ENCODE measurements at regions not wholly inside any gene's neighbourhood (a gene's known extent, or its start where the extent isn't known, plus 50 kb on each side); places are given as distances from the start of the nearest gene placed in this dataset.
"Not testable (repeated sequence)": the region's sequence is repeated elsewhere in the genome, so short reads cannot be mapped to it uniquely, and the experiment has no call there.

DNA sequence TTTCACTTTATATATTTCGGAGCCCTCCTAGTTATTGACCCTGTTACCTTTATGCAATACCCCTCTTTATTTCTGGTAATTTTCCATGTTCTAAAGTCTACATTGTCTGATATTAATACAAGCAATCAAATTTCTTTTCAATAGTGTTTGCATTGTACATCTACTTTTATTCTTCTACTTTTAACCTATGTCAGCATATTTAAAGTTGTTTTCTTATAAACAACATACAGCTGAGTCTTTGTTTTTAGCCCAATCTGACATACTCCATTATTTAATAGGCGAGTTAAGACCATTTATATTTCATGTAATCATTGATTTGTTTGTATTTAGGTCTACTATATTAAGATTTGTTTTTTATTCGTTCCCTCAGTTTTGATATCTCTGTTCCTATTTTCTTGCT, 108.5 kb upstream of the SPACA7 start:
- TF ChIP-seq CTCF (IDR thresholded peaks at IDR 0.05; ENCODE audit: unreplicated experiment in 3 of 3) = no peak
- H3K36me3 Mint-ChIP-seq (ENCODE audit: low read depth) = no peaks in the 10 kb centered on the region
- H3K27ac Mint-ChIP-seq = no peak overlapping the region
- H3K4me1 Mint-ChIP-seq = no peaks in the 10 kb centered on the region
- H3K27me3 Mint-ChIP-seq (ENCODE audit: low read depth) = peaks cover 55% of the 10 kb centered on the region
- H3K4me3 Mint-ChIP-seq = no peak overlapping the region
- no peaks in the 10 kb centered on the region for H3K9me3 Mint-ChIP-seq

DNA sequence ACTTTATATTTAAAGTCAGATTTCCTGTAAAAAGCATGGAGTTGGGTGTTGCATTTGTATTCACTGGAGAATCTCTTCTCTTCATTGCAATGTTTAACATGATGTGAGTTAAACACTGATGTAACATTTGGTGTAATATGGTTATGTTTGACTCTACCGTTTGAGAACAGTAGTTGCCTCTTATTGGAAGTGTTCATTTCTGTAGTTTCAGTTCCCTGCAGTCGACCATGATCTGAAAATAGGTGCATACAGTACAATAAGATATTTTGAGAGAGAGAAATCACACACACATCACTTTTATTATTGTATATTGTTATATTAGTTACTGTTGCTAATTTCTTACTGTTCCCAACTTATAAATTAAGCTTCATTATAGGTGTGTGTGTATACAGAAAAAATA, 105.2 kb upstream of the SPACA7 start:
- no peak for TF ChIP-seq CTCF (IDR thresholded peaks at IDR 0.05; ENCODE audit: unreplicated experiment in 3 of 3)
- Mint-ChIP-seq H3K27me3 (ENCODE audit: low read depth) (peaks cover 56% of the 10 kb centered on the region), H3K9me3 (peaks cover 3% of the 10 kb centered on the region), H3K4me1 (no peaks in the 10 kb centered on the region), H3K27ac (no peak overlapping the region), H3K36me3 (ENCODE audit: low read depth) (no peaks in the 10 kb centered on the region), H3K4me3 (no peak overlapping the region)

GRCh38 chr13:112286733-112287132, 89.4 kb upstream of the SPACA7 start:
- not testable (repeated sequence) for H3K9me3 Mint-ChIP-seq; H3K4me1 Mint-ChIP-seq; H3K27ac Mint-ChIP-seq; H3K27me3 Mint-ChIP-seq (ENCODE audit: low read depth); H3K36me3 Mint-ChIP-seq (ENCODE audit: low read depth); H3K4me3 Mint-ChIP-seq

DNA sequence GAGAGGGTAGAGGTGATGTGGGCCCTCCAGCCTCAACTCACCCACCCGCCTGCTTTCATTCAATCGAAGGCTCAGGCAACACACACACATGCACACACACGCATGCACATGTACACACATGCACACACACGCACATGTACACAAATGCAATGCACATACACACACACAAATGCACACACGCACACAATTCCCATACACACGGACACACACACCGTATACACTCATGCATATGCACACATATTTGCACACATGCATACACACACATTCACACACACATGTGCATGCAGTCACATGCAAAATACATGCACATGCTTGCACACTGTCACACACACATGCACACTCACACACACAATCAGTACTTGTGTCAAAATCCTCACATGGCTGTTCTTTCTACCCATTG, 55.9 kb upstream of the SPACA7 start:
- no peaks in the 10 kb centered on the region for H3K4me1 Mint-ChIP-seq
- TF ChIP-seq CTCF (IDR thresholded peaks at IDR 0.05; ENCODE audit: unreplicated experiment in 3 of 3) = no peak
- H3K27me3 Mint-ChIP-seq (ENCODE audit: low read depth) = peaks cover 63% of the 10 kb centered on the region
- no peaks in the 10 kb centered on the region for H3K36me3 Mint-ChIP-seq (ENCODE audit: low read depth)
- no peak overlapping the region for H3K27ac Mint-ChIP-seq
- no peak overlapping the region for H3K4me3 Mint-ChIP-seq
- H3K9me3 Mint-ChIP-seq = no peaks in the 10 kb centered on the region

GRCh38 chr13:112322557-112322956, 53.6 kb upstream of the SPACA7 start:
- Mint-ChIP-seq H3K27me3 (ENCODE audit: low read depth) (peaks cover 79% of the 10 kb centered on the region), H3K27ac (no peak overlapping the region), H3K9me3 (no peaks in the 10 kb centered on the region), H3K4me3 (no peak overlapping the region), H3K4me1 (no peaks in the 10 kb centered on the region), H3K36me3 (ENCODE audit: low read depth) (no peaks in the 10 kb centered on the region)
- TF ChIP-seq CTCF (IDR thresholded peaks at IDR 0.05; ENCODE audit: unreplicated experiment in 3 of 3) = no peak

DNA sequence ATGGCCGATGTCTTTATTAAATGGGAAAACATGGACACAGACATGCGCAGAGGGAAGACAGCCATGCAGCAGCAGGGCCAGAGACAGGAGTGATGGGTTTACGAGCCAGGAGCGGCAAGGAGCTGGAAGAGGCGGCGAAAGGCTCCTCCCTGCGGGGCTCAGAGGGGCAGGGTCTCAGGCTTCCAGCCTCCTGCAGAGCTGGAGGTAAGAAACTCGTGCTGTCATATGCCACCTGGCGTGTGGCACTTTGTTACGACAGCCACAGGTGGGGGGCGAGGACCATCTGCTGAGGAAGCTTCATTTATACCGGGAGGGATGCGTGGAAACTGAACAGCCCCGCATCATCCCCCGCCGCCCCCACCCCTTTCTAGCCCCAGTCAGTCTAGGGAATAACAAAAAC, 52.0 kb upstream of the SPACA7 start:
- H3K4me3 Mint-ChIP-seq = no peak overlapping the region
- no peaks in the 10 kb centered on the region for H3K9me3 Mint-ChIP-seq
- H3K27me3 Mint-ChIP-seq (ENCODE audit: low read depth) = peaks cover 89% of the 10 kb centered on the region
- TF ChIP-seq CTCF (IDR thresholded peaks at IDR 0.05; ENCODE audit: unreplicated experiment in 3 of 3) = no peak
- H3K4me1 Mint-ChIP-seq = no peaks in the 10 kb centered on the region
- no peak overlapping the region for H3K27ac Mint-ChIP-seq
- no peaks in the 10 kb centered on the region for H3K36me3 Mint-ChIP-seq (ENCODE audit: low read depth)

All from nephron (organoid).